SK-N-SH treated with all-trans-retinoic acid at 6 μM for 48 hours (cell line): ENCODE measurements at regions not wholly inside any gene's neighbourhood (a gene's known extent, or its start where the extent isn't known, plus 50 kb on each side); places are given as distances from the start of the nearest gene placed in this dataset.

ENCODE experiments used
- ARNTL ChIP-seq: fragments of 450-650 bp; formaldehyde crosslinking; IDR thresholded peaks from 2 replicates; pipeline ENCODE4 v1.5.0; 2020; ENCODE audit warnings: low read depth, mild to moderate bottlenecking, moderate library complexity, borderline replicate concordance
- CSDC2 ChIP-seq: fragments of 250-450 bp; sonication (Bioruptor Pico); IDR thresholded peaks from 2 replicates; pipeline ENCODE4 v1.5.0; 2020; ENCODE audit warnings: mild to moderate bottlenecking, moderate library complexity
- GLIS3 ChIP-seq: fragments of 250-450 bp; sonication (Bioruptor Pico); IDR thresholded peaks from 2 replicates; pipeline ENCODE4 v1.5.0; 2020; ENCODE audit warnings: mild to moderate bottlenecking, moderate library complexity
- OSR1 ChIP-seq: fragments of 250-450 bp; sonication (Bioruptor Pico); IDR thresholded peaks from 2 replicates; pipeline ENCODE4 v1.8.0; 2022; ENCODE audit warnings: moderate library complexity, mild to moderate bottlenecking, inconsistent platforms
- RARB ChIP-seq: fragments of 250-450 bp; sonication (Bioruptor Pico); IDR thresholded peaks from 2 replicates; pipeline ENCODE4 v1.8.0; 2021; ENCODE audit warnings: mild to moderate bottlenecking, moderate library complexity
- TOX ChIP-seq: fragments of 250-450 bp; sonication (Bioruptor Pico); IDR thresholded peaks from 2 replicates; pipeline ENCODE4 v1.8.0; 2021; ENCODE audit warnings: mild to moderate bottlenecking, moderate library complexity, borderline replicate concordance
- ZC3H10 ChIP-seq: fragments of 250-450 bp; sonication (Bioruptor Pico); IDR thresholded peaks from 2 replicates; pipeline ENCODE4 v1.5.1; 2021; ENCODE audit warnings: mild to moderate bottlenecking, moderate library complexity
- ZFP30 ChIP-seq: fragments of 450-650 bp; formaldehyde crosslinking; IDR thresholded peaks from 2 replicates; pipeline ENCODE4 v1.5.0; 2022; ENCODE audit warnings: mild to moderate bottlenecking, moderate library complexity
- ZNF70 ChIP-seq: fragments of 450-650 bp; formaldehyde crosslinking; IDR thresholded peaks from 2 replicates; pipeline ENCODE4 v1.5.0; 2020; ENCODE audit warnings: mild to moderate bottlenecking, moderate library complexity
- TF ChIP-seq, protein P1 (sequence below): fragments of 250-450 bp; sonication (Bioruptor Pico); IDR thresholded peaks from 2 replicates; pipeline ENCODE4 v1.5.1; 2020; ENCODE audit warnings: low read depth, mild to moderate bottlenecking, moderate library complexity
- TF ChIP-seq, protein P2 (sequence below): fragments of 250-450 bp; sonication (Bioruptor Pico); IDR thresholded peaks from 2 replicates; pipeline ENCODE4 v1.8.0; 2020; ENCODE audit warnings: mild to moderate bottlenecking, moderate library complexity, borderline replicate concordance
- TF ChIP-seq, protein P3 (sequence below): fragments of 250-450 bp; sonication (Bioruptor Pico); IDR thresholded peaks from 2 replicates; pipeline ENCODE4 v1.5.0; 2020; ENCODE audit warnings: mild to moderate bottlenecking, moderate library complexity

DNA sequence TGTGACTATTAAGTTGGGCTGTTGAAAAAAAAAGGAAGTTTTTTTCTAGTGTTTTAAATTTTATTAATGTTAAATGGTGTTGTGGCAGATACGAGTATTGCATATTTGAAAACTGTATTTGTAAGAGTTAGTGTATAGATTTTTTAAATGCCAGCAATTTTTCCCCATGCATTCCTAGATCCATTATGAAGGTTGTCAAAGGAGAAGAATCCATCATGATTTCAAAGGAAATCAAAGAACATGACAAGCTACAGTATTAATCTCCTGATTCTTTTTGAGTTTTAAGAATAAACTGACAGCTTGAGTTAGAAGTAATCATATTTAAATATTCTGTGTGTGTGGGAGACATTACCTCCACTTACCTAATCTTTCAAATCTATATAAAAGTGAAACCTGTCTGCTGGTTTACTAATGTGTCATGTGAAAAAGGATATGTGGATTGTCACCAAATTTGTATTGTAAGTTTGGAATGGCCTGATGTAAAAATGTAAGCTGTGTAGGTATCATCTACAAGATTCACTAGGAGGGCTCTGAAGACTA is 111.0 kb upstream of the HS3ST5 start:
- TF ChIP-seq ARNTL (CRISPR knock-in tag) (no peak), ZC3H10 (CRISPR knock-in tag) (no peak), GLIS3 (CRISPR knock-in tag) (no peak), CSDC2 (CRISPR knock-in tag) (no peak), TOX (no peak), ZFP30 (CRISPR knock-in tag) (no peak), RARB (CRISPR knock-in tag) (no peak), ZNF70 (CRISPR knock-in tag) (no peak), OSR1 (CRISPR knock-in tag) (no peak)
- TF ChIP-seq, protein P1, sequence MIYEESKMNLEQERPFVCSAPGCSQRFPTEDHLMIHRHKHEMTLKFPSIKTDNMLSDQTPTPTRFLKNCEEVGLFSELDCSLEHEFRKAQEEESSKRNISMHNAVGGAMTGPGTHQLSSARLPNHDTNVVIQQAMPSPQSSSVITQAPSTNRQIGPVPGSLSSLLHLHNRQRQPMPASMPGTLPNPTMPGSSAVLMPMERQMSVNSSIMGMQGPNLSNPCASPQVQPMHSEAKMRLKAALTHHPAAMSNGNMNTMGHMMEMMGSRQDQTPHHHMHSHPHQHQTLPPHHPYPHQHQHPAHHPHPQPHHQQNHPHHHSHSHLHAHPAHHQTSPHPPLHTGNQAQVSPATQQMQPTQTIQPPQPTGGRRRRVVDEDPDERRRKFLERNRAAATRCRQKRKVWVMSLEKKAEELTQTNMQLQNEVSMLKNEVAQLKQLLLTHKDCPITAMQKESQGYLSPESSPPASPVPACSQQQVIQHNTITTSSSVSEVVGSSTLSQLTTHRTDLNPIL (CRISPR knock-in tag): no peak
- TF ChIP-seq, protein P2, sequence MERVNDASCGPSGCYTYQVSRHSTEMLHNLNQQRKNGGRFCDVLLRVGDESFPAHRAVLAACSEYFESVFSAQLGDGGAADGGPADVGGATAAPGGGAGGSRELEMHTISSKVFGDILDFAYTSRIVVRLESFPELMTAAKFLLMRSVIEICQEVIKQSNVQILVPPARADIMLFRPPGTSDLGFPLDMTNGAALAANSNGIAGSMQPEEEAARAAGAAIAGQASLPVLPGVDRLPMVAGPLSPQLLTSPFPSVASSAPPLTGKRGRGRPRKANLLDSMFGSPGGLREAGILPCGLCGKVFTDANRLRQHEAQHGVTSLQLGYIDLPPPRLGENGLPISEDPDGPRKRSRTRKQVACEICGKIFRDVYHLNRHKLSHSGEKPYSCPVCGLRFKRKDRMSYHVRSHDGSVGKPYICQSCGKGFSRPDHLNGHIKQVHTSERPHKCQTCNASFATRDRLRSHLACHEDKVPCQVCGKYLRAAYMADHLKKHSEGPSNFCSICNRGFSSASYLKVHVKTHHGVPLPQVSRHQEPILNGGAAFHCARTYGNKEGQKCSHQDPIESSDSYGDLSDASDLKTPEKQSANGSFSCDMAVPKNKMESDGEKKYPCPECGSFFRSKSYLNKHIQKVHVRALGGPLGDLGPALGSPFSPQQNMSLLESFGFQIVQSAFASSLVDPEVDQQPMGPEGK (CRISPR knock-in tag): no peak
- TF ChIP-seq, protein P3, sequence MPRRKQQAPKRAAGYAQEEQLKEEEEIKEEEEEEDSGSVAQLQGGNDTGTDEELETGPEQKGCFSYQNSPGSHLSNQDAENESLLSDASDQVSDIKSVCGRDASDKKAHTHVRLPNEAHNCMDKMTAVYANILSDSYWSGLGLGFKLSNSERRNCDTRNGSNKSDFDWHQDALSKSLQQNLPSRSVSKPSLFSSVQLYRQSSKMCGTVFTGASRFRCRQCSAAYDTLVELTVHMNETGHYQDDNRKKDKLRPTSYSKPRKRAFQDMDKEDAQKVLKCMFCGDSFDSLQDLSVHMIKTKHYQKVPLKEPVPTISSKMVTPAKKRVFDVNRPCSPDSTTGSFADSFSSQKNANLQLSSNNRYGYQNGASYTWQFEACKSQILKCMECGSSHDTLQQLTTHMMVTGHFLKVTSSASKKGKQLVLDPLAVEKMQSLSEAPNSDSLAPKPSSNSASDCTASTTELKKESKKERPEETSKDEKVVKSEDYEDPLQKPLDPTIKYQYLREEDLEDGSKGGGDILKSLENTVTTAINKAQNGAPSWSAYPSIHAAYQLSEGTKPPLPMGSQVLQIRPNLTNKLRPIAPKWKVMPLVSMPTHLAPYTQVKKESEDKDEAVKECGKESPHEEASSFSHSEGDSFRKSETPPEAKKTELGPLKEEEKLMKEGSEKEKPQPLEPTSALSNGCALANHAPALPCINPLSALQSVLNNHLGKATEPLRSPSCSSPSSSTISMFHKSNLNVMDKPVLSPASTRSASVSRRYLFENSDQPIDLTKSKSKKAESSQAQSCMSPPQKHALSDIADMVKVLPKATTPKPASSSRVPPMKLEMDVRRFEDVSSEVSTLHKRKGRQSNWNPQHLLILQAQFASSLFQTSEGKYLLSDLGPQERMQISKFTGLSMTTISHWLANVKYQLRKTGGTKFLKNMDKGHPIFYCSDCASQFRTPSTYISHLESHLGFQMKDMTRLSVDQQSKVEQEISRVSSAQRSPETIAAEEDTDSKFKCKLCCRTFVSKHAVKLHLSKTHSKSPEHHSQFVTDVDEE (CRISPR knock-in tag): no peak
